ENCODE measurements at regions not wholly inside any gene's neighbourhood (a gene's known extent, or its start where the extent isn't known, plus 50 kb on each side); places are given as distances from the start of the nearest gene placed in this dataset.

DNA sequence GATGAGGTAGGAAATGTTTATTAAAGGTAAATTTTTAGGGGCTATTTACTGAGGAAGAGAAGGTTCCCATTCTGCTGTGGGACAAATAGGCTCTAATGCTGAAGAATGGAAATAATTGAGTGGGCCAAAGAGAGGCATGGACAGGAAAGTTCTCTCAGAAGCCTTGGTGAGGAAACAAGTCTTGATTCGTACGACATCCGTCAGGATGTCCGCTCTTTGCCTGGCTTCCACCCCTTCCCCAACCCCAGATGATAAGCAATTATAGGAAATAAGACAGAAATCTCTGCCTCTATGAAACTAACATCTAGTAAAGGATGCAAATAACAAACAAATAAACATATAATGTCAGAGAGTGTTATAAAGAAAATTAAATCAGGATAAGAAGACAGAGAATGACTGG, 91.7 kb upstream of the BCAT1 start:
- WGBS, 2 experiments (ENCODE audit: extremely low coverage in 1 of 2, insufficient coverage in 1 of 2, insufficient read length in 1 of 2, insufficient replicate concordance in 2 of 2, low coverage in 1 of 2, low lambda C conversion rate in 2 of 2, missing lambda C conversion rate in 1 of 2): 98% methylated on average over 4 of the region's 4 CpGs; no CpG with 5 or more reads in 1 of the 2 experiments
- H3K4me3 ChIP-seq (ENCODE audit: extremely low read depth in 1 of 4, insufficient read depth in 2 of 4, low read depth in 3 of 4, low read length in 4 of 4): no peak overlapping the region
- H2BK15ac ChIP-seq (ENCODE audit: low read length): no peak overlapping the region
- ChIA-PET CTCF (ENCODE audit: partially characterized antibody) (interaction anchor here (0.6 to 1.1 kb wide), 4 partner anchors 12 to 623 kb away, joined by 3 to 4 read pairs (median 3); a partner anchor contains a TSS), POLR2A (ENCODE audit: partially characterized antibody) (interaction anchor here (0.6 kb wide), 1 partner anchor 12 kb away, joined by 3 read pairs; a partner anchor contains a TSS)
- H3K79me1 ChIP-seq (ENCODE audit: low read depth, low read length): no peaks in the 10 kb centered on the region
- H3K79me2 ChIP-seq (ENCODE audit: control insufficient read depth in 1 of 2, insufficient read depth in 2 of 2, low read length in 2 of 2): no peaks in the 10 kb centered on the region
- no peak overlapping the region; the same call in 1 of the 2 replicates for H2AFZ ChIP-seq (ENCODE audit: low read length)
- H3K27me3 ChIP-seq (replicated peaks in 1 of 4; ENCODE audit: control insufficient read depth in 3 of 4, extremely low read depth in 1 of 4, insufficient read depth in 3 of 4, low read length in 3 of 4): no peaks in the 10 kb centered on the region
- H4K8ac ChIP-seq (ENCODE audit: extremely low read depth, insufficient read depth, low read length): no peak overlapping the region
- no peaks in the 10 kb centered on the region for H4K20me1 ChIP-seq (replicated peaks in 1 of 2; ENCODE audit: control insufficient read depth in 1 of 2, insufficient read depth in 2 of 2, low read length in 2 of 2)
- H2BK120ac ChIP-seq (replicated peaks; ENCODE audit: low read depth, low read length): no peak overlapping the region
- no peaks in the 10 kb centered on the region for H3K23me2 ChIP-seq (ENCODE audit: low read depth, low read length)
- H3K56ac ChIP-seq (replicated peaks; ENCODE audit: insufficient read length, low read depth, low read length): no peak overlapping the region
- no peak overlapping the region for H3K27ac ChIP-seq (ENCODE audit: low read depth, low read length)
- no peaks in the 10 kb centered on the region for H3K36me3 ChIP-seq (ENCODE audit: control insufficient read depth in 2 of 4, insufficient read depth in 4 of 4, low read length in 3 of 4)
- no peak overlapping the region for H4K91ac ChIP-seq (replicated peaks; ENCODE audit: insufficient read length, low read length)
- no peak overlapping the region for H2BK5ac ChIP-seq (ENCODE audit: low read depth, low read length)
- no peak overlapping the region for H3K9ac ChIP-seq (replicated peaks in 1 of 4; ENCODE audit: extremely low read depth in 1 of 4, low read depth in 3 of 4, low read length in 3 of 4)
- no peak overlapping the region for H3K4ac ChIP-seq (replicated peaks; ENCODE audit: insufficient read length, low read depth, low read length)
- DNase-seq (ENCODE audit: low read depth in 1 of 2, low spot score in 2 of 2): no peak
- H4K5ac ChIP-seq (ENCODE audit: insufficient read length, low read depth, low read length): no peak overlapping the region
- no peak overlapping the region for H2BK20ac ChIP-seq (ENCODE audit: low read length)
- no peak overlapping the region for H2AK5ac ChIP-seq (ENCODE audit: low read depth, low read length)
- no peak overlapping the region for H3K14ac ChIP-seq (ENCODE audit: insufficient read length)
- no peak for FAIRE-seq
- no peak overlapping the region for H3K18ac ChIP-seq (ENCODE audit: extremely low read depth, low read length)
- H2BK12ac ChIP-seq (ENCODE audit: low read depth, low read length): no peak overlapping the region
- H3K9me3 ChIP-seq (ENCODE audit: insufficient read depth in 2 of 2, low read depth in 1 of 2, low read length in 1 of 2): no peaks in the 10 kb centered on the region
- no peak overlapping the region for H3K23ac ChIP-seq (ENCODE audit: insufficient read length)
- H3K4me1 ChIP-seq (replicated peaks in 1 of 4; ENCODE audit: control insufficient read depth in 3 of 4, insufficient read depth in 4 of 4, low read length in 3 of 4): no peaks in the 10 kb centered on the region
- no peak overlapping the region for H3K4me2 ChIP-seq (ENCODE audit: insufficient read depth in 1 of 2, low read depth in 2 of 2, low read length in 2 of 2)
- TF ChIP-seq KDM4A (IDR thresholded peaks at IDR 0.05; ENCODE audit: low read depth, low read length, severe bottlenecking): no peak
- TF ChIP-seq EZH2 (IDR thresholded peaks at IDR 0.05; ENCODE audit: low read depth, low read length, severe bottlenecking): no peak
- no peak for TF ChIP-seq BRCA1 (IDR thresholded peaks at IDR 0.05; ENCODE audit: low read depth, low read length)
- no peak for TF ChIP-seq RNF2 (IDR thresholded peaks at IDR 0.05; ENCODE audit: borderline replicate concordance, low read depth, low read length, missing control alignments, poor library complexity, severe bottlenecking)
- TF ChIP-seq BACH1 (IDR thresholded peaks at IDR 0.05; ENCODE audit: low read length): no peak
